HUES48 (cell line): ENCODE measurements at regions not wholly inside any gene's neighbourhood (a gene's known extent, or its start where the extent isn't known, plus 50 kb on each side); places are given as distances from the start of the nearest gene placed in this dataset.

Experiments used
- H3K27ac ChIP-seq: one replicate; pipeline ENCODE4 v1.7.0; 2013; ENCODE audit warnings: low read depth, low read length, inconsistent platforms
- H3K27me3 ChIP-seq: 2 replicates; pipeline ENCODE4 v1.6.1; 2013; ENCODE audit warnings: mild to moderate bottlenecking, low read length; ENCODE audit not compliant: control insufficient read depth, insufficient read depth
- H3K36me3 ChIP-seq: 2 replicates; pipeline ENCODE4 v1.6.1; 2013; ENCODE audit warnings: low read length; ENCODE audit not compliant: control insufficient read depth, insufficient read depth
- H3K4me1 ChIP-seq: 2 replicates; pipeline ENCODE4 v1.6.1; 2013; ENCODE audit warnings: mild to moderate bottlenecking, low read length; ENCODE audit not compliant: control insufficient read depth, insufficient read depth
- H3K4me3 ChIP-seq: 2 replicates; pipeline ENCODE4 v1.5.1; 2013; ENCODE audit warnings: mild to moderate bottlenecking, low read depth, low read length
- H3K9ac ChIP-seq: 2 replicates; pipeline ENCODE4 v1.6.1; 2013; ENCODE audit warnings: mild to moderate bottlenecking, low read depth, low read length, moderate library complexity
- H3K9me3 ChIP-seq: 2 replicates; pipeline ENCODE4 v1.6.1; 2013; ENCODE audit warnings: low read length; ENCODE audit not compliant: control insufficient read depth, insufficient read depth

- peaks cover 15% of the 10 kb centered on the region for H3K4me1 ChIP-seq
- no peak overlapping the region for H3K27ac ChIP-seq
Observed at GRCh38 chr5:120738568-120738967, 274.5 kb downstream of the PRR16 start.

GRCh38 chr5:120740989-120741388 lies 276.9 kb downstream of the PRR16 start:
- no peak overlapping the region for H3K27ac ChIP-seq

More at GRCh38 chr5:120738568-120738967, 274.5 kb downstream of the PRR16 start:
- Histone ChIP-seq H3K9ac (no peak overlapping the region), H3K36me3 (no peaks in the 10 kb centered on the region), H3K9me3 (no peaks in the 10 kb centered on the region), H3K27me3 (no peaks in the 10 kb centered on the region), H3K4me3 (no peak overlapping the region)

GRCh38 chr5:120748474-120748873 lies 284.4 kb downstream of the PRR16 start:
- no peak overlapping the region for H3K4me3 ChIP-seq
- H3K36me3 ChIP-seq: no peaks in the 10 kb centered on the region
- H3K9me3 ChIP-seq: no peaks in the 10 kb centered on the region
- H3K9ac ChIP-seq: no peak overlapping the region
- H3K4me1 ChIP-seq: no peaks in the 10 kb centered on the region
- no peaks in the 10 kb centered on the region for H3K27me3 ChIP-seq
- H3K27ac ChIP-seq: no peak overlapping the region

More at GRCh38 chr5:120740989-120741388, 276.9 kb downstream of the PRR16 start:
- Histone ChIP-seq H3K4me3 (no peak overlapping the region), H3K9ac (no peak overlapping the region), H3K4me1 (no peaks in the 10 kb centered on the region), H3K27me3 (no peaks in the 10 kb centered on the region), H3K9me3 (no peaks in the 10 kb centered on the region), H3K36me3 (no peaks in the 10 kb centered on the region)

GRCh38 chr5:120749737-120750136 lies 285.6 kb downstream of the PRR16 start:
- Histone ChIP-seq H3K9me3 (no peaks in the 10 kb centered on the region), H3K9ac (no peak overlapping the region), H3K27me3 (no peaks in the 10 kb centered on the region), H3K4me1 (no peaks in the 10 kb centered on the region), H3K27ac (no peak overlapping the region), H3K36me3 (no peaks in the 10 kb centered on the region), H3K4me3 (no peak overlapping the region)

GRCh38 chr5:120759587-120759986 lies 295.5 kb downstream of the PRR16 start:
- no peak overlapping the region for H3K9ac ChIP-seq
- H3K4me1 ChIP-seq: peaks cover 30% of the 10 kb centered on the region
- no peak overlapping the region for H3K27ac ChIP-seq
- H3K36me3 ChIP-seq: no peaks in the 10 kb centered on the region
- H3K4me3 ChIP-seq: no peak overlapping the region
- H3K27me3 ChIP-seq: no peaks in the 10 kb centered on the region
- H3K9me3 ChIP-seq: peaks cover 8% of the 10 kb centered on the region

- Histone ChIP-seq H3K4me1 (peaks cover 44% of the 10 kb centered on the region), H3K9me3 (no peaks in the 10 kb centered on the region), H3K4me3 (no peak overlapping the region), H3K27me3 (no peaks in the 10 kb centered on the region), H3K36me3 (no peaks in the 10 kb centered on the region), H3K27ac (no peak overlapping the region), H3K9ac (no peak overlapping the region)
Observed at GRCh38 chr5:120761986-120762385, 297.9 kb downstream of the PRR16 start.

GRCh38 chr5:120765189-120765588 lies 301.1 kb downstream of the PRR16 start:
- no peak overlapping the region for H3K4me3 ChIP-seq
- H3K36me3 ChIP-seq: no peaks in the 10 kb centered on the region
- no peaks in the 10 kb centered on the region for H3K27me3 ChIP-seq
- no peak overlapping the region for H3K9ac ChIP-seq
- no peak overlapping the region for H3K27ac ChIP-seq
- no peaks in the 10 kb centered on the region for H3K9me3 ChIP-seq
- H3K4me1 ChIP-seq: peaks cover 48% of the 10 kb centered on the region

- no peaks in the 10 kb centered on the region for H3K27me3 ChIP-seq
- H3K36me3 ChIP-seq: no peaks in the 10 kb centered on the region
- H3K27ac ChIP-seq: no peak overlapping the region
- peaks cover 30% of the 10 kb centered on the region for H3K4me1 ChIP-seq
- H3K4me3 ChIP-seq: no peak overlapping the region
- no peaks in the 10 kb centered on the region for H3K9me3 ChIP-seq
- no peak overlapping the region for H3K9ac ChIP-seq
Observed at GRCh38 chr5:120767178-120767820, 303.2 kb downstream of the PRR16 start.

- Histone ChIP-seq H3K27me3 (no peaks in the 10 kb centered on the region), H3K9ac (no peak overlapping the region), H3K27ac (no peak overlapping the region), H3K36me3 (no peaks in the 10 kb centered on the region), H3K9me3 (no peaks in the 10 kb centered on the region), H3K4me3 (no peak overlapping the region), H3K4me1 (peaks cover 19% of the 10 kb centered on the region; the same call in 1 of the 2 replicates)
Observed at GRCh38 chr5:120769312-120769872, 305.3 kb downstream of the PRR16 start.

- Histone ChIP-seq H3K36me3 (no peaks in the 10 kb centered on the region), H3K27me3 (no peaks in the 10 kb centered on the region), H3K4me1 (0 out of 2 replicates have a peak, but pooled peaks cover 3% of the 10 kb centered on the region), H3K9ac (no peak overlapping the region), H3K4me3 (no peak overlapping the region), H3K27ac (no peak overlapping the region), H3K9me3 (no peaks in the 10 kb centered on the region)
Observed at GRCh38 chr5:120771202-120771601, 307.1 kb downstream of the PRR16 start.
